ENCODE measurements at regions not wholly inside any gene's neighbourhood (a gene's known extent, or its start where the extent isn't known, plus 50 kb on each side); places are given as distances from the start of the nearest gene placed in this dataset.
A peak's percentile ranks its signal among the peaks of the same experiment; 100 is the strongest.
"Not testable (repeated sequence)": the region's sequence is repeated elsewhere in the genome, so short reads cannot be mapped to it uniquely, and the experiment has no call there.

DNA sequence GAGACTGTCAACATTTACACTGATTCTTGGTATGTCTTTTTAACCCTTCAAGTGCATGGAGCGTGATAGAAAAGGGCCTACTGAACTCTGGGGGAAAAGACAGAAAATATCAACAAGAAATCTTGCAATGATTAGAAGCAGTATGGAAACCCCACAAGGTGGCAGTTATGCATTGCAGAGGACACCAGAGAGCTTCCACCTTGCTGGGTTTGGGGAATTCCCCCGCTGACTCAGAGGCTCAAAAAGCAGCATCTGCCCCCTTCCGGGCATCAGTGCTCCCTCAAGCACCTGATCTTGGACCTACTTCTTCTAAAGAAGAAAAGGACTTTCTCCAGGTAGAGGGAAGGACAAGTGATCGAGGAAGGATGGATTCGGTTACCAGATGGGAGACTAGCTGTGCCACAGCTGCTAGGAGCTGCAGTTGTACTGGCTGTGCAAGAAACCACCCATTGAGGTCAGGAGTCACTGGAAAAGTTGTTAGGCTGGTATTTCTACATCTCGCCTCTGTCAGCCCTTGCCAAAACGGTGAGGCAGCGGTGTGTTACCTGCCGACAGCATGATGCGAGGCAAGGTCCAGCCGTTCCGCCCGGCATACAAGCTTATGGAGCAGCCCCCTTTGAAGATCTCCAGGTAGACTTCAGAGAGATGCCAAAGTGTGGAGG, 102.8 kb upstream of the OSBPL11 start:
- not testable (repeated sequence) for DNase-seq (ENCODE audit: low spot score)

DNA sequence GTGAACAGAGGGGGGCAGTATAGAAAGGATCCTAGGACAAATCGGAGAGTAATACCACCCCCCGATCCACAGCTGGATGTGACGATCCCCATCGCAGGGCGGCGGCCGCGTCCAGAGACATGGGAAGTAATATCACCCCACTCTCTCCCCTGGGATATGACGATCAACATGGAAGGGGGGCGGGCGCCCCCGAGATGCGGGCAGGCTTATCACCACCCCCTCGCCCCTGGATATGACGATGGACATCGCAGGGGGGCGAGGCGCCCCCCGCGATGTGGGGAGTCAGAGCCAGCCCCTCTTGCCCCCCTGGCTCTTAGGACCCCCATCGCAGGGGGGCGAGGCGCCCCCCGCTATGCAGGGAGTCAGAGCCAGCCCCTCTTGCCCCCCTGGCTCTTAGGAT, 120.4 kb upstream of the OSBPL11 start:
- DNase-seq (ENCODE audit: low spot score) = no peak

DNA sequence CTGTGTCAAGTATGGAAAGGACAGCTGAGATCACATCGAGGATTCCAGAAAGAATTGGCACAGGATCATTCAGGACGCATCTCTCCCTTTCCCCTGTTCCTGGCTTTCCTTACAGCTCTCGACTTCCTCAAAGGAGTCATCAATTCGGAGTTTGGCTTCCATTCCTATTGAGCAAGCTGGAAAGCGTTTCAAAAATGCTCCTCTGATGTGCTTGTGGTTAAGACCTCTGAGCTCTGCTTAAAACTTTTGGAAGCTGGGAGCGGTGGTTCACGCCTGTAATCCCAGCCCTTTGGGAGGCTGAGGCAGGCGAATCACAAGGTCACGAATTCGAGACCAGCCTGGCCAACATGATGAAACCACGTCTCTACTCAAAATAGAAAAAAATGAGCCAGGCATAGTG, 136.9 kb upstream of the OSBPL11 start:
- not testable (repeated sequence) for DNase-seq (ENCODE audit: low spot score)

DNA sequence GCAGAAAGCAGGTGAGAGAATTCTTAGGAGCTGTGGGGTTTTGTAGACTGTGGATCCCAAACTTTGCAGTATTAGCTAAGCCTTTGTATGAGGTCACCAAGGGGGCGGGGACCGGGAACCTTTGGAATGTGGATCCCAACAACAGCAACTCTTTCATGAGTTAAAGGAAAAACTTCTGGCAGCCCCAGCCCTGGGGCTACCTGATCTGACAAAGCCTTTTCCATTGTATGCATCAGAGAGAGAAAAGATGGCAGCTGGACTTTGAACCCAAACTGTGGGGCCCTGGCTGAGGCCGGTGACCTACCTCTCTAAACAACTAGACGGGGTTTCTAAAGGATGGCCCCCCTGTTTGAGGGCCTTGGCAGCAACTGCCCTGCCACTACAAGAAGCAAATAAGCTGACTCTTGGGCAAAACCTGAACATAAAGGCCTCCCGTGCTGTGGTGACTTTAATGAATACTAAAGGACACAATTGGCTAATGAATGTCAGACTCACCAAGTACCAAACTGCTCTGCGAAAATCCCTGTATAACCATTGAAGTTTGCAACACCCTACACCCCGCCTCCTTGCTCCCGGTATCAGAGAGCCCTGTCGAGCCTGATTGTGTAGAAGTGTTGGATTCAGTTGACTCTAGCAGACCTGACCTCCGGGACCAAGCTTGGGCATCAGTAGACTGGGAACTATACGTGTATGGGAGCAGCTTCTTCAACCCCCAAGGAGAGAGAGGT, 146.9 kb upstream of the OSBPL11 start:
- not testable (repeated sequence) for DNase-seq (ENCODE audit: low spot score)

DNA sequence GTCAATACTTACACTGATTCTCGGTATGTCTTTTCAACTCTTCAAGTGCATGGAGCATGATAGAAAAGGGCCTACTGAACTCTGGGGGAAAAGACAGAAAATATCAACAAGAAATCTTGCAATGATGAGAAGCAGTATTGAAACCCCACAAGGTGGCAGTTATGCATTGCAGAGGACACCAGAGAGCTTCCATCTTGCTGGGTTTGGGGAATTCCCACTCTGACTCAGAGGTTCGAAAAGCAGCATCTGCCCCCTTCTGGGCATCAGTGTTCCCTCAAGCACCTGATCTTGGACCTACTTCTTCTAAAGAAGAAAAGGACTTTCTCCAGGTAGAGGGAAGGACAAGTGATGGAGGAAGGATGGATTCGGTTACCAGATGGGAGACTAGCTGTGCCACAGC, 147.5 kb upstream of the OSBPL11 start:
- DNase-seq (ENCODE audit: low spot score) = not testable (repeated sequence)

DNA sequence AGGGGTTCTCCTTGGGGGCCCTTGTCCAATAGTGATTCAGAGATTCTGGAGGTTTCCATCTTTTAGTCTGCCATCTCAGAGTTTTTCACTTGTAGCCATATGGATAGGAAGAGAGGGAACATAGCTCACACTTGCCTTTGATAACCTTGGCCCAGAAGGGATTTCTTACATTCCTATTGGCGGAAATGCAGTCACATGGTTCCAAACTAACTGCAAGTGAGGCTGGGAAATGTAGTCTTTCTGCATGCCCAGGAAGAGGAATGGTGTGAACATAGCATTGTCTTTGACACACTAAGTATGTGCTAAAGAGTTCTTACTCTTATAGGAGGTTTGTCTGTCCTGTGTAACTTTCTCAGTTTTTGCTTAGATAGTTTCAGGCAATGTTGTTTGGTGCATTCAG, 161.8 kb upstream of the OSBPL11 start:
- DNase-seq (ENCODE audit: low spot score) = not testable (repeated sequence)

DNA sequence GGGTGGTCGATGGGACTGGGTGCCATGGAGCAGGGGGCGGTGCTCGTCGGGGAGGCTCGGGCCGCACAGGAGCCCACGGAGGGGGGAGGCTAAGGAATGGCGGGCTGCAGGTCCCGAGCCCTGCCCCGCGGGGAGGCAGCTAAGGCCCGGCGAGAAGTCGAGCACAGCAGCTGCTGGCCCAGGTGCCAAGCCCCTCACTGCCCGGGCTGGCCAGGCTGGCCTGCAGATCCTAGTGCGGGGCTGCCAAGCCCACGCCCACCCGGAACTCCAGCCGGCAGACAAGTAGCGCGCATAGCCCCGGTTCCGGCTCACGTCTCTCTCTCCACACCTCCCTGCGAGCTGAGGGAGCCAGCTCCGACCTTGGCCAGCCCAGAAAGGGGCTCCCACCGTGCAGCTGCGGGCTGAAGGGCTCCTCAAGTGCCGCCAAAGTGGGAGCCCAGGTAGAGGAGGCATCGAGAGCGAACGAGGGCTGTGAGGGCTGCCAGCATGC, 163.4 kb upstream of the OSBPL11 start:
- not testable (repeated sequence) for DNase-seq (ENCODE audit: low spot score)

DNA sequence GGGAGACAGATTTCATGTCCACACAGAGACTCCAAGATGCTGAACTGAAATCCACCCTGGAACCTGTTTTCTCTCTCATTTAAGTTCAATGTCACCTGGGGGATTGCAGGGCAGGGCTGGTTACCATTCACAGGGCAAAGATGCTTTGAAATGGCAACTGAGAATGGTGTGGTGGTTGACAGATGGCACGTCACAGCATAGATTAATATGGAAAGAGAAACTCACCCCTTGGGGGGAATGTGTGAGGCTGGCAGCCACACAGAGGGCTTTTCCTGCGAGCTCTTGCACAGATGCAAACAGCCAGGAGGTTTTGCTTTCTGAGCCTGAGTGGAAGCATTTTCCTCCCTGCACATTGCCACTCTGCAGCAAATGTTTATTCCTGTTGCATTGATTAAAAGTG, 167.3 kb upstream of the OSBPL11 start:
- not testable (repeated sequence) for DNase-seq (ENCODE audit: low spot score)

DNA sequence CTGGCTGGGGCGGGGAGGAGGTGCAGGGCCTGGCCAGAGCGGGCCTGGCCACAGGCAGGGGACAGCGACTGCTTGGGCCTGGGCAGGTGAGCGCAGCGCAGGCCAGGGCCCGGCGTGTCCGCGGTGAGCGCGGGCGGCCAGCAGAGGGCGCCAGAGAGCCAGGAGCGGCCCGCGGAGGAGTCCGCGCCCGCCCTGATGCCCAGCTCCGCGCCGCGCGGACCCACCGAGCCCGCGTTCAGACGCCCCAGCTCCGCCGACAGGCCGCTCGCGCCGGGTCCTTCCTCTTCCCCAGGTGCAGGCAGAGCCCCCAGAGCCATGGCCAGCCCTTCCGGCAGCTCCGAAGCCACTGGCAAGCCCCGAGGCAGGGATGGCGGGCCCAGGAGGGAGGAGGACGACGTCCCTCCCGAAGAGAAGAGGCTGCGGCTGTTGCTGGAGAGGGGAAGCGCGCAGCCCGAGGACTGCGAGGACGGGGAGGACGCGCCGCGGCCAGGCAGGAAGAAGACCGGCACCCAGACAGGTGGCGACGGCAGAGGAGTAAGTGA, 171.1 kb upstream of the OSBPL11 start:
- peak; percentile 3 for DNase-seq (ENCODE audit: low spot score)

DNA sequence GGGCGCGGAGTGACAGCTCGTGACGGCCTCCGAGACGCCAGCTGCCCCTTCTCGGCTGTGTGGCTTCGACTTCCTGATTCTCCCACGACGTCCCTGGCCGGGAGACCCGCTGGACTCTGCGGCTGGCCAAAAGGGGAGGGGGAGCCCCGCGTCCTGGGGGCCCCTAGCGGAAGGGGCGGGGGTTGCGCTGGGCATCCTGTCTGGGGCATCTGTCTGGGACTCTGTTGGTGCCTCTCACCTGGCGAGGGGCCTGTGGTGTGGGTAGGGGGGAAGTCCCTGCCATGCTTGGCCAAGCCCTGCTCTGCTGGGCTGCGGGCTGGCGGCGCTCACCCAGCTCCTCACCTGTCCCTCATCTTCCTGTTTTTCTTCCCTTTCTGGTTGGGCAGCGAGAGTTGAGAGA, 171.6 kb upstream of the OSBPL11 start:
- DNase-seq (ENCODE audit: low spot score) = not testable (repeated sequence)

DNA sequence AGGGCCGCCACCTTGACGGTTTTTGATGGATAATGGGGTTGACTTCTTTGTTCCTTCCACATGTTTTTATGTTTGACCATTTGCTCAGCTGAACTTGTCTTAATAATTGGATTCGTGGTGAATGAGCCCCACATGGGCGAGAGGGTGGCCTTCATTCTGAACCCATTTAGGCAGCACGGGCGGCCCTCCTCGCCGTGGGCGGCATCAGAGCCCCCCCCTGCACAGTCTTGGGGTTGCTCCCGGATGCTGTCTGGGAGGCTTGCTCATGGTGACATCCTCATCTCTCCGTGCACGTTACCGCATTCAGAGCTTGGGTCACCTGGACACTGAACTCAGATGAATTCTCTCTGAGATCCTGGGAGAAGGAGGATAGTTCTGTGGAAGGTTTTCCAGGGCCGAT, 172.3 kb upstream of the OSBPL11 start:
- DNase-seq (ENCODE audit: low spot score) = no peak

DNA sequence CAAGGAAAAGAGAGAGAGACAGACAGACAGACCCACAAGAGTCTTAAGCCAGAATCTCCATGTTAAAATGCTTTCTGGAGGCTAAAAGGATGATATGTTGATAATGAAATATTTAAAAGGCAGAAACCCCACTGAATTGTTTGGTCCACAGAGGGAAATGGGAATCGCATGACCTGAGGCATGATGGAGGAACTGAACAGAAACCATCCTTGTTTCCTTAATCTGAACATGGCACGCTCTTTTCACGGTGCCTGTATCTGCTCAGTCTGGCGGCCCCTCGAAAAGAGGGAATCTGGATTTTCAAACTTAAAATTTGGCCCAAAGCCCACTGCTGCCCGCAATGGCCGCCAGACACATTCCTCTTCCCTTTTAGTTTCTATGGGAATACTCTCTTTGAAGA, 173.5 kb upstream of the OSBPL11 start:
- DNase-seq (ENCODE audit: low spot score) = not testable (repeated sequence)

DNA sequence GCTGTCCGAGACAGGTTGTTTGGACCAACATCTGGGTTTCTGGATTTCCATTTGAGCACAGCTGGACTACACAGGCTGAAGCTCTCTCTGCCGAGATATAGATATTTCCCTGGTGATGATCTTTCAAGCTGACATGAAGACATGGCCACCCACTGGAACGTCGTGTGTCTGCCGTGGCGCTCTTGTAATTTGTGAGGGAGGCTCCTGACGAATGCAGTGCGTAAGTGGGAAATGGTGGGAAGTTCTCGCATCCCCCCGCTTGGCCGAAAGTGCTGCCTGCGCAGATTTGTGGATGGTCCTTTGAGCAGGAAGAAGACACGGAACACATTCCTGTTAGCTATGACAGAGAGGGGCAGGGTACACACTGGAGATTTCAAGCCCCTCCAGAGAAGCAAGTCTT, 176.2 kb upstream of the OSBPL11 start:
- DNase-seq (ENCODE audit: low spot score) = not testable (repeated sequence)

DNA sequence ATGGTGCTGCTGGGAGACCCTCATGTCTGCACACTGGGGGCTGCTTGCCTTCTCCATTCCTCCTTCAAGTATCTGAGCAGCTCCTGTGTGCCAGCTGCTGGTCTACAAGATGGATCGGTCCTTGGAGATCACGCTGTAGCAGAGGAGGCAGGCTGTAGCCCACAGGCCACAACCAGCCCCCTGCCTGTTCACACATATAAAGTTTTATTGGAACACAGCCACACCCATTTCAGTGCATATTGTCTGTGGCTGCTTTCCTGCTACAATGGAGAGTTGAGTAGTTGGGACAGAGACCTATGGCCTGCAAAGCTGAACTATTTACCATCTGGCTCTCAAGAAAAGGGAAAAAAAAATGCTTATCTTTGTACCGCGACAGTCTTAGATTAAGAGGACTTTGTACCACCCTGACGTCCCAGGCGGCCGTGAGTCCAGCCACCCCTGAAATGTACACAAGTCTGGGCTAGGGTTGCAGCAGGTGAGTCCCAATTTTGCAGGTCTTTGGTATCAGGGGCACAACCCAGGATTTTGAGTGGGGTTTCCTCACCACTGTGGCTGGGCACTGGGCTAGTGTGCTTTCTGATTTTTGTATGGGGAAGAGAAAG, 179.2 kb upstream of the OSBPL11 start:
- not testable (repeated sequence) for DNase-seq (ENCODE audit: low spot score)

DNA sequence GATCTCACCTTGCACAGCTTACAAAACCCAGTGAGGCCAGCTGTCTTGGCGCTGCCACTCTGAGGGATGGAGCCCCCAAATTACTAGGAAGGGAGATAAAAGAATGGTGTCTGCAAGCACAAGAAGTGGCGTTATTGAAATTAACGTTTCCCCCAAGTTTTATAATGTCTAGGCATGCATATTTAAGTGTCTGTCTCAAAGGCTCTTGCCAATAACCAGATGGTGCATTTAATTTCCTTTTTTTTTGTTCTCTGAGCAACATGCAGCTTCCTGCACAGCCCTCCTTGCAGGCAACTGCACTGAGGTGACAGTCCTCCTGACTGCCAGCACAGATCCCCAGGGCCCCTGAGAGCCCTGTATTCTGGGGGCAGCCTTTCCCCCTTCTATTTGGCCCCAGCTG, 179.8 kb upstream of the OSBPL11 start:
- not testable (repeated sequence) for DNase-seq (ENCODE audit: low spot score)

DNA sequence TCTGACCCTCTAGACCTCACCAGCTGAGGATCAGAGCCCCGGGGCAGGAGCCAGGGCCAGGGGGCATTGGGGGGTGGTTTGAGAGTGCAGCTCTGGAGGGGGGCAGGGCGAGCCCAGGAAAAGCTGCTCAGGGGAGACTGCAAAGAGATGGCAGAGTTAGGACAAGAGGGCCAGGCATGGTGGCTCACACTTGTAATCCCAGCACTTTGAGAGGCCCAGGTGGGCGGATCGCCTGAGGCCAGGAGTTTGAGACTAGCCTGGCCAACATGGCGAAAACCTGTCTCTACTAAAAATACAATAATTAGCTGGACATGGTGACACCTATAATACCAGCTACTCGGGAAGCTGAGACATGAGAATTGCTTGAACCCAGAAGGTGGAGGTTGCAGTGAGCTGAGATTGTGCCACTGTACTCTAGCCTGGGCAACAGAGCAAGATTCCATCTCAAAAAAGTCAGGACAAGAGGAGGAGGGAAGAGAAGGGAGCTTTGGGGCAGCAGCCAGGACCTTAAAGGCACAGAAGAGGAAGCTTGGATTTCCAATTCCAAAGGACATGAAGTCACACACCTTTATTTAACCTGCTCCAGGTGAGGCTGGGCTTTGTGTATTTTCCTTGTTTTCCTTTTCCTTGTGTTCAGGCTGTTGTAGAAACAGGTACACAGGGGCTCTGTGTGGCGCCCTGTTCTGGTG, 180.5 kb upstream of the OSBPL11 start:
- not testable (repeated sequence) for DNase-seq (ENCODE audit: low spot score)

DNA sequence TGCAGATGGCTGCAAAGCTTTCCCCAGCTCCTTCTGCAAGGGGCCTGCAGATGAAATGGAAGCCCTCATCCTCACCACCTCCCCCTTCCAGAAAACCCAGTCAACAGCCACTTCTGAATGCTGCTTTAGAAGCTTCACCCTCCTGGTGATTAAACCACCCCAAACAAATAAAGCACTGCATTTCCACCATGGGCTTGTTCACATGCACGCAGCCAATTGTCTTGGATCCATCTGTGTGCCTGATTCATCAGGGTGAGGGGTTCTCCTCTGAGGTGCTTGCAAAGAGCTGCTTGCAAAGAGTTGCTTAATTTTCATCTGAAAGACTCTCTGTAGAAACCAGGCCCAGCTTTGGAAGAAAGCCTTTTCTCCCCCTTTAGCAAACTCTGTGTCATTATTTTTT, 184.0 kb upstream of the OSBPL11 start:
- DNase-seq (ENCODE audit: low spot score) = not testable (repeated sequence)

DNA sequence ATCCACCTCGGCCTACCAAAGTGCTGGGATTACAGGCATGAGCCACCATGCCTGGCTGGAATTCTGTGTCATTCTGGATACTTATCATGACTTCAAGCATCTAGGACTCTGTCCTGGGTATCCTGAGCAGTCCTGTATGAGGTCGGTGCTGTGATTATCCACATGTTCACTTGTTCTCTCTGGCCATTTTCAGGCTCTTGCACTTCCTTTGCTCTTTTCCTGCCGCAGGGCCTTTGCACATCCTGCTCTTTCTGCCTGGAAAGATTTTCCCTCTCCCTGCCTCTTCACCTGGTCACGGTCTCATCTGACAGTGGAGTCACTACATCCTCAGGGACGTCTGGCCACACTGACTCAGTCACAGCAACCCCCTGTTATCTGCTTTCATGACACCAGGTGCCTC, 184.6 kb upstream of the OSBPL11 start:
- not testable (repeated sequence) for DNase-seq (ENCODE audit: low spot score)

DNA sequence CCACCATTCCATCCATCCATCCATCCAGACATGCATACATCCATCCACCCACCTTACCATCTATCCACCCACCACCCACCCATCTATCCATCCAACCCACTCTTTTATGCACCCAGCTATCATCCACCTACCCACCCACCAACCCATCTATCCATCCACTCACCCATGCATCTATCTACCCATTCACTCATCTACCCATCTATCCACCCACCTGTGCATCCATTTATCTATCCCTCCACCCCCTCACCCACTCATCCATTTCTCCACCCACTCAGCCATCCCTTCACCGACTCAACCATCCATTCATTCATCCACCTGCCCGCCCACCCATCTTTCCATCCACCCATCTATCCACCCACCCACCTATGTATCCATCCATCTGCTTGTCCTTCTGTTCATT, 186.4 kb upstream of the OSBPL11 start:
- DNase-seq (ENCODE audit: low spot score) = not testable (repeated sequence)

DNA sequence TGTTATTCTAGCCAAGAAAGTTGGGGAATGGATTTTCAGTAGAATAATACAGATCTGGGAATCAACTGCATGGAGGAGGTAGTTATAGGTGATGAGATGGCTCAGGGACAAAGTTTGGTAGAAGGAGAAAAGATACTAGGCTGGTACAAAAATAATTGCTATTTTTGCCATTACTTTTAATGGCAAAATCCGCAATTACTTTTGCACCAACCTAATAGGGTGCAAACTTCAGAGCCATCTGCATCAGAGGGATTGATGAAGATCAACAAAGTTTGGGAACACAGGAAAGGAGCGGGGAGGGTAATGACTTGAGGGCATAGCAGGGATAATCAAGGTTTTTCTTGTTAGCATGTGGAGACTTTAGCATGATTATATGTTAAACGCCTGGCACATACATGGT, 178.7 kb upstream of the ROPN1B start:
- not testable (repeated sequence) for DNase-seq (ENCODE audit: low spot score)

DNA sequence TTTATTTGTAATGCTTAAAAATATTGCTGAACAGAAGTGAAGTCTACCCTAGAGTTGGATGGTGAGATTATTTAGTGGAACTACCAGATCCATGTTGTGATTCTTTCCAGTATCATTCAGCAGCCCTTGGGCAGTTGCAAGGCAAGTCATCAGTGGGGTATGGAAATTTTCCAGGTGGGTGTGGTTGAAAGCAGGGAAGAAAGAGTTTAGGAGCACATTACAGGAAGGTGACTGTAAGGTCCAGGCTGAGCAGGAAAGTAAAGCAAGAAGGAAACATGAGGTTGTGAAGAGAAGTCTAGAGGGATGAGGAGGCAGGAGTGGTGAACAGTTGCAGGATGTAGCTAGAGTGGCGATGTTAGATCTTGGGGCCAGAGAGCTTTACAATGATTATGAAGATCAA, 178.0 kb upstream of the ROPN1B start:
- not testable (repeated sequence) for DNase-seq (ENCODE audit: low spot score)

DNA sequence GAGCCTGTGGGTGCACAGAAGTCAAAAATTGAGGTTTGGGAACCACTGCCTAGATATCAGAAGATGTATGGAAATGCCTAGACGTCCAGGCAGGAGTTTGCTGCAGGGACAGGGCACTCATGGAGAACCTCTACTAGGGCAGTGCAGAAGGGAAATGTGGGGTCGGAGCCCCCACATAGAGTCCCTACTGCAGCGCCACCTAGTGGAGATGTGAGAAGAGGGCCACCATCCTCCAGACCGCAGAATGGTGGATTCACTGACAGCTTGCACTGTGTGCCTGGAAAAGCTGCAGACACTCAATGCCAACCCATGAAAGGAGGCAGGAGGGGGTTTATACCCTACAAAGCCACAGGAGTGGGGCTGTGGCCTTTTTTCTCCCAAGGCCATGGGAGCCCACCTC, 159.0 kb upstream of the ROPN1B start:
- not testable (repeated sequence) for DNase-seq (ENCODE audit: low spot score)

Measured in pons (tissue), 1 donor.